HG03045 (cell line): ENCODE measurements at regions not wholly inside any gene's neighbourhood (a gene's known extent, or its start where the extent isn't known, plus 50 kb on each side); places are given as distances from the start of the nearest gene placed in this dataset.

Experiments used
- ATAC-seq: cut with Tn5 transposase; IDR thresholded peaks from one replicate; pipeline ENCODE4 v1.9.1; 2021; ENCODE audit warnings: mild to moderate bottlenecking, moderate library complexity; ENCODE audit not compliant: unreplicated experiment

GRCh38 chr3:168909260-168909659, 754.3 kb downstream of the MECOM start:
- ATAC-seq = no peak

DNA sequence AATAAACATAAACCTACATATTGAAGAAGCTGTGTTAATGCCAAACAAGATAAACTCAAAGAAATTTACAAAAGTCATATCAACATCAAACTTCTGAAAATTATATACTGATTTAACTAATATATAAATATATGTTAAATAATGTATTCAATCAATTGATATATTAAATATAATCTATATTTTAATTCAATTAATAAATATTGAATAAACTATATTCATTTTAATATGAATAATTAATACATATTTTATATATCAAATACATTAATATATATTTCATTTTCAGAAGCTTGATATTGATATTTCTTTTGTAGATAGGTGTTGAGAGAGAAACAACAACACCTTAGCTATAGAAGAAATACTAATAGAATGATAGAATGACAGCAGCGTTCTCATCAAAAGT, 768.1 kb downstream of the MECOM start:
- ATAC-seq = no peak

DNA sequence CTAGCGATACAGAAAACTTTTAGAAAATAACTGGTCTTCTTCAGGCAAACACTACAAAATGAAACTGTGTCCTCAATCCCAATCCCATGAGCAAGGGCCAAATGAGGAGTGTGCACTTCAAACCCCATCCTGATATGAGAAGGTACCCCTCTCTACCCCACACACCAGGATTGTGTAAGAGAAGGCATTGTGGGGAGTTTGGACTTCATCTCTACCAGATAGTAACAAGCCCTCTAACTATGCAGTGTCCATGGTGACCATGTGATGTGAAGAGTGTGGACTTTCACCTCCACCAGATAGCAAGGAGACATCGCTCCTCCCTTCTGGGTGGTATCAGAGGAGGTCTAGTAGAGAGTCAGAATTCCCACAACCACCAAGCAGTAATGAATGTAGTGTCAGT, 769.3 kb downstream of the MECOM start:
- ATAC-seq = no peak

GRCh38 chr3:168889666-168890065, 773.8 kb downstream of the MECOM start:
- ATAC-seq = no peak

- no peak for ATAC-seq
Observed at GRCh38 chr3:168888781-168889180, 774.7 kb downstream of the MECOM start.

DNA sequence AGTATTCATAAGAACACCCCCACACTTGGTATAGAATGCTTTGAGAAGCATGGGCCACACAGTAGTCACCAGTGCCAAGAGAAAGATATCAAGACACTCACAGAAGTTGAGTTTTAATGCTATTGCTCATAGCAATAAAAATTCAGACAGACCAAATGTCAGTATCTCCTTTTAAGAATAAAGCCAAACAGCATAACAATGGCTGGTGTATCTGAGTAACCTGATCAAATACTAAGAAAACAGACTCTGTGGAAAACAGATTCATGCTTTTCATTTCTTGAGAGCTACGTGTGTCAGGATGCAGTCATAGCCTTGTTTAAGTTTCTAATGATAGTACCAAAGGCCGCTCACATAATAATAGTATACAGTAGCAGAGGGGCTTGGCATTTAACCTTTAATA, 778.5 kb downstream of the MECOM start:
- no peak for ATAC-seq

DNA sequence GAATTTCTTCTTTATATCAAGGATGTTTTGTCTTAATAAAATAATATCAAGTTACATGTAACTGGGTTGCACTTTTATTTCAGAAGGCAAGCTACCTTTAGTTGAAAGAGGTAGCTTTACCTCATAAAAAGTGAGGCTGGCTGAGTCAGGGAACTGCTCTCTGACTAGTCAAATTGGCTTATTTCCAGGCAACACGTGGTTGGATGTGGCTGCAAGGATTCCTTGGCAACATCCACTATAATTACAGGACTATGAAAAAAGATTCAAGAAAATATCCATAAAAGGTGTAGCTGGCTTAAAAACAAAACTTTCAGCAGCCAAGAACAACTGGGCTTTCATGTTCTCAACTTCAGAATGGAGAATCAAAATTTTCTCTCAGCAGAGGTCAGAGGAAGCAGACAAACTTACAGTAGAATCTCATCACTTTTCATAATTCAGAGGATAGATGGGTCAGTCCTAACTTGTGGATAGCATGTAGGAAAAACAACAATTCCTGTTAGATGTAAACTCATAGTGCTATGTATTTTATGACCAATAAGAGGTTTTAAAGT, 779.1 kb downstream of the MECOM start:
- no peak for ATAC-seq

DNA sequence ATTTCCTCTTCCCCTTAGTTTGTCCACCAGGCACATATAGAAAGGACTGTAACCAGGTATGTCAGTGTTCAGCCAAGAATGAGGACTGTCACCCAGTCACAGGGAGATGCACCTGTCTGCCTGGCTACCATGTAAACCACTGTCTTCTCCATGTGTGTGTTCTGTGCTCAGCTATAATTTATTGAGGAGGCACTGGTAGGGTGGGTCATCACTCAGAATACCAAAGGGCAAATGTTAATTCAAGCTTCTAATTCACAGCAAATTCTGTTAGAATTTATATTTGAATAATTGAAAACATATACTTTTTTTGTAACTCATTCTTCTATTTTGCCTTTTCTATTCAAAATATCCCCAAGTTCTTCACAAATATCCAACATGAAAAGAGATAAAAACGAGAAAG, 780.4 kb downstream of the MECOM start:
- ATAC-seq = no peak

DNA sequence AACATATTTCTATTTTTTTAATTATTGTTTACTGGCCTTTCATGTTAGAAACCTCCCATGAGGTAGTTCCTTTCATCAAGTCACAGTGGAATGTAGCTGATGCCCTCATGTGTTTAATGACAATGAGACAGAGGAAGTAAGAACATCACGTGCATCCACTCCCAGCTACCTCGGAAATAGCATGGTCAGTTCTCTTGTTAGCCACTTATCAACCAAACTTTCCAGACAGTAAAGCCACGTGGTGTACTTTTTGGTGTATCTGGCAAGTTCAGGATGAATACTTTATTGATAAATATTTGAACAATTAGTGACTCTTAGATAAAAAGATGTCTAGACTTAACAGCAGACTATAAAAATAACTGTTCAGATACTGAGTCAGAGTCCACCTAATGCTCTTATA, 781.7 kb downstream of the MECOM start:
- no peak for ATAC-seq

GRCh38 chr3:168878655-168879054, 782.9 kb upstream of the GOLIM4 start:
- ATAC-seq = no peak

DNA sequence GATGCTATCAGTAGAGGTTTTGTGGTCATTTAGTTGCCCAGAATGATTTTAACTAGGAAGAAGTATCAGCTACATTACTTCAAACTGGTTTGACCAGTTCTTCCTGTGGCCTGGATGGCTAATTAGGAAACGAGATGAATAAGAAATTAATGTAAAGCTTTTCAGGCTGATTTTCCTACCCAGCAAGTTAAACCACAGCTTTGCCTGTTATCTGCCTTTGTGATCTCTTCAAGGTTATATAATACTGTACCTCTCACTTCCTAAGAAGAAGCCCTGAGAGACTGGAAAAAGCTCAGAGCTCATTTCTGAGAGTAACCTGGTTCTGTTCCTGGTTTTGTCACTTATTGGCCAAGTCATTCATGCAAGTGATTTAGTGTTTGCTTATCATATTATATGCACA, 782.2 kb upstream of the GOLIM4 start:
- no peak for ATAC-seq

DNA sequence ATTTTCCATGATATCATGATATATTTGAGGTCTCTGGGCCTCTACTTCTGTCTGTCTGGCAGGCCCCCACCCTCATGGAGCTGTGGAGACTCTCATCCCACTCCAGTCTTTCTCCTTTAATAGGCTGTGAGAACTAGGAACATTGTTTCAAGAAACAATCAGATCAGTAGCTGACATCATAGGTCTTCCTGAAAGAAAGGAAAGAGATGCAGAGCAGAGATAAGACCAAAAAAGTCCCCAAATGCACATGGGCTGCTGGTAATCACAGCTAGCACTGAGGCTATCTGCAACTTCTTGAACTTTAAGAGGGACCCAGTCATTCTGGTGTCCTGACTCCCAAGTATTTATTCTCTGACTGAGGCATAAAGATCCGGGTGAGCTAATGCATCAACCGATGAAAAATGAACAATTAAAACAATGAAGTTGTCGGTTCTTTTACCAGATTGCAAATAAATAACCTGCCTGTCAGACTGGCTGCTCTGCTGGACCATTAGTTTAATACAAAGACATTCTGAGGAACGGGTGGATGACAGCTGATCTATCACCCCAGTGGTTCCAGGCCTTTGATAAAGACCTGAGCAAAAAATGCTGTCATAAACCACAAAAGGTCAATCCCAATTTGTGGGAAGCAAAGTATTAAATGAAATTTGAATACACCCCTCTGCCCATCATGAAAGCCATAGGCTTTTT, 780.8 kb upstream of the GOLIM4 start:
- ATAC-seq = no peak

DNA sequence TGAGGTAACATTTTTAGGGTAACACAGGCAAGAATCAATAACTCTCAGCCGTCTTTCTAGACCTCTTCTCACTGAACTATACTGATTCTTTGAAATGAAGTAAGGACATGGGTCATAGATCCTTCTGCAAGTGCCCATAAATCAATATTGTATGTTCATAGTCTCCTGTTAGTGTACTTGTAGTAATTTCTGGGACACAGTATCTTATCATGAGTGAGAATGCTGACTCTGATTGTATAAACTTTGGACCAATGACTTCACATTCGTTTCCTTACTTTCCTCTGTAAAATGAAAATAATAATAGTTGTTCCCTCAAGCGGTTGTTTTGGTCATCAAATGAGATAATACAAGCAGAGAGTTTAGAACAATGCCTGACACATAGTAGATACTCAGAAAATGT, 777.1 kb upstream of the GOLIM4 start:
- no peak for ATAC-seq

- ATAC-seq = no peak
Observed at GRCh38 chr3:168870892-168871291, 775.2 kb upstream of the GOLIM4 start.

- no peak for ATAC-seq
Observed at GRCh38 chr3:168865022-168865551, 769.4 kb upstream of the GOLIM4 start.

DNA sequence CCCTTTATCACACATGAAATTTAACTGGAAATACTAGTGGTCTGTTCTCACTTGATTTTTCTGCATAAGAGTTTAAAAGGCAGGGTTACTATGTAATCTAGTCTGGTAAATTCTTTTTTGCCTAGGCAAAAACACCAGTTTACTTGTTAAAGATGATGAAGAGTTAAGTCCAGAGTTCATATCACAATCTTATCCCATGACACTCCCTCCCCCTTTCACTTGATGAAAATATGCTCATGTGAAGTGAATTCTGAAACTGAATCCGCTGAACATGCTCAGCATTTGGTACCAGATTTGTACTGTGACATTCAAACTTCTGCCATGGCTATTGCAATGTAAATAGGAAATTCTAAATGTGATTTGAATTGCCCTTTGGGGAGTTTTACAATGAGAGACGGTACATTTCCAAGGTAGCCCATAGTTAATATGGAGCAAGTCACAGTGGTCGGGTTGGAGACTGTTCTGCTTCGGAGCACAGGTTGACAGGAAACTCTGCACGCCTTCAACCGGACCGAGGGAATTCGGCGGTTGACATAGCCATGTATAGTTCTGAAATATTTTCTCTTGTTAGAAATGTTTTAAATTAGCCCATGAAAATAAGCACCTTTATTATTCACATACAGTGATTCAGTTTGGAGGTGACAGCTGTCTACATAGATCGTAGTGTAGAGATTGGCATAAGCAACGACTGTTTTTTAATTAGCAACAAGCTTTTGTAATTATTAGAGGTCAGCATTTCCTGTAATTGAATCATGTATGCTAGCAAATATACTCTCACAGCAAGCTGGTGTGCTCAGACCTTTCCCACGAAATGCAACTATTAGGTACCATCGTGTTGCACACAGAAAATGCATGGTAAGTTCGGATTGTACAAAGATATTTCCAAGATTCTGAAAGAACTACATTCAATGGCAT, 768.6 kb upstream of the GOLIM4 start:
- no peak for ATAC-seq

- no peak for ATAC-seq
Observed at GRCh38 chr3:168863561-168863960, 767.8 kb upstream of the GOLIM4 start.

DNA sequence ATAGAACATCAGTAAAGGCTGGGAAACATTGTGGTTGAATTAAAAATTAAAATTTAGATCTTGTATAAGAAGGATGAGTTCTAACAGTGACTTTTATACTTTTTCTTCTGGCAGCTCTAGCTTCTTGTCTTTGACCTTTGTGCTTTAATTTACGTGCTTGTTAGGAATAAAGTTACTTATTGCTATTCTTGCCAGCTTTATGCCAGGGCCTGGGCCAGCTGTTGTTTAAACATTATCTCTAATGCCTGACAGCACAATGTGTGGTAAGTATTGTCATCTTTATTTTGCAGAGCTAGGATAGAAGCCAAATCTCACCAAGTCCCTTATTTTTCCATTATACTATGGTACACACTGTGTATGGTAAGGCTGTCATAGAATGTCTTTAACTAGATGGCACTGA, 766.7 kb upstream of the GOLIM4 start:
- no peak for ATAC-seq

GRCh38 chr3:168860592-168860991, 764.9 kb upstream of the GOLIM4 start:
- no peak for ATAC-seq

GRCh38 chr3:168860028-168860427, 764.3 kb upstream of the GOLIM4 start:
- ATAC-seq = no peak

GRCh38 chr3:168859574-168859973, 763.9 kb upstream of the GOLIM4 start:
- ATAC-seq = no peak

DNA sequence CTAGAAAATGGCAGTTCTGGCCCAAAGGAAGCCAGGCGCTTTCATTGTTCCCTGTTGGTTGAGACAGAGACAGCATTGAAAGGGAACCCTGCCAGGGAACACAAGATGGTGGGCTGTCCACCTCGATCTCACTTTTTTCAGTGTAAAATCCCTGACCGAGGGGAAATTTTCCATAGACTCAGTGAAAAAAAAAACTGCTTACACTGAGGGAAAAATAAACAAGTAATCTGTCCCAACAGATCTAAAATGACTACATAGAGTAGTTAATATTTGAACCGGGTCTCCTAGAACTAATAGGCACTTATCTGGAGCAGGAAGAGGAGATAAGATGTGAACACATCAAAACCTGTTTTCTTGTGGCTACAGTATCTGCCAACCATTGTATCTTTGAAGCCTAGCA, 763.4 kb upstream of the GOLIM4 start:
- ATAC-seq = no peak
